Fibroblast of lung (primary cell): ENCODE measurements at regions not wholly inside any gene's neighbourhood (a gene's known extent, or its start where the extent isn't known, plus 50 kb on each side); places are given as distances from the start of the nearest gene placed in this dataset.

Source experiments
- EZH2 ChIP-seq: IDR thresholded peaks from 2 replicates; pipeline ENCODE4 v1.5.1; 2012; ENCODE audit warnings: low read length, control low read depth, mild to moderate bottlenecking; ENCODE audit errors: missing control alignments
- TF ChIP-seq, protein P1 (sequence below), 2 donors: IDR thresholded peaks in 1 of 2; conservative IDR thresholded peaks in 1 of 2; 1 replicate in 1 of 2; 2 replicates in 1 of 2; pipeline ENCODE4 v1.5.1; 2011 to 2012; ENCODE audit warnings: low read length in 2 of 2, control low read depth in 1 of 2, inconsistent platforms in 1 of 2, low read depth in 1 of 2, mild to moderate bottlenecking in 1 of 2

DNA sequence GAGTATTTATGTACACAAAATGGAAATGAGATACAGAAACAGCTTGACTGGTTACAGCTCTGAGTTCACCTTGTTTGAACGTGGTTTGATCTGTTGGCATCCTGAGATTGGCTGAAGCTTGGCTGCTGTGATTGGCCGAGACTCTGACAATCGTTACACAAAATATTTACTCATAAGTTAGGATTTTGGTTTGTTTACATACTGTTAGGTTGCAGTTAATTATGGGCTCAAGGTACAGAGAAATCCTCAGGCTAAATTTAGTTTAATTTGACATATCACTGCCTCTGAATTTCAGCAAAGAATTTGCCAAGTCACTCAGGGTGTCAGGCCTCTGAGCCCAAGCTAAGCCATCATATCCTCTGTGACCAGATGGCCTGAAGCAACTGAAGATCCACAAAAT is 227.3 kb downstream of the COPRS start:
- no peak for TF ChIP-seq EZH2
- TF ChIP-seq, protein P1, sequence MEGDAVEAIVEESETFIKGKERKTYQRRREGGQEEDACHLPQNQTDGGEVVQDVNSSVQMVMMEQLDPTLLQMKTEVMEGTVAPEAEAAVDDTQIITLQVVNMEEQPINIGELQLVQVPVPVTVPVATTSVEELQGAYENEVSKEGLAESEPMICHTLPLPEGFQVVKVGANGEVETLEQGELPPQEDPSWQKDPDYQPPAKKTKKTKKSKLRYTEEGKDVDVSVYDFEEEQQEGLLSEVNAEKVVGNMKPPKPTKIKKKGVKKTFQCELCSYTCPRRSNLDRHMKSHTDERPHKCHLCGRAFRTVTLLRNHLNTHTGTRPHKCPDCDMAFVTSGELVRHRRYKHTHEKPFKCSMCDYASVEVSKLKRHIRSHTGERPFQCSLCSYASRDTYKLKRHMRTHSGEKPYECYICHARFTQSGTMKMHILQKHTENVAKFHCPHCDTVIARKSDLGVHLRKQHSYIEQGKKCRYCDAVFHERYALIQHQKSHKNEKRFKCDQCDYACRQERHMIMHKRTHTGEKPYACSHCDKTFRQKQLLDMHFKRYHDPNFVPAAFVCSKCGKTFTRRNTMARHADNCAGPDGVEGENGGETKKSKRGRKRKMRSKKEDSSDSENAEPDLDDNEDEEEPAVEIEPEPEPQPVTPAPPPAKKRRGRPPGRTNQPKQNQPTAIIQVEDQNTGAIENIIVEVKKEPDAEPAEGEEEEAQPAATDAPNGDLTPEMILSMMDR (conservative IDR thresholded peaks at IDR 0.05 in 1 of 2, IDR thresholded peaks at IDR 0.05 in 1 of 2; ENCODE audit: low read depth in 1 of 2, low read length in 2 of 2) = no peak
